Activated naive CD8-positive, alpha-beta T cell treated with anti-CD3 and anti-CD28 coated beads, Interleukin-2, amount 10 ng/mL, durations not matched to agents 7 days and 5 days (primary cell): ENCODE measurements at regions not wholly inside any gene's neighbourhood (a gene's known extent, or its start where the extent isn't known, plus 50 kb on each side); places are given as distances from the start of the nearest gene placed in this dataset.

Experiments used
- ATAC-seq: fragments of 150-1000 bp; cut with Tn5 transposase; one replicate; pipeline ENCODE4 v1.10.0; 2021; ENCODE audit warnings: low read depth, moderate library complexity
- POLR2A ChIA-PET: fragments of 350-600 bp; sonication (Branson Sonifier 250); formaldehyde crosslinking; loops from one replicate; lab custom pipeline; 2021; ENCODE audit warnings: antibody characterized with exemption; lab: Charles Lee
- DNase-seq: peaks from one replicate; pipeline ENCODE4 v3.0.0; 2021
- H3K27ac Mint-ChIP-seq: one replicate; pipeline ENCODE4 v1.8.0; 2022; ENCODE audit warnings: mild to moderate bottlenecking, mixed read lengths
- H3K27me3 Mint-ChIP-seq: one replicate; pipeline ENCODE4 v1.8.0; 2022; ENCODE audit warnings: mild to moderate bottlenecking, moderate library complexity, mixed read lengths
- H3K36me3 Mint-ChIP-seq: one replicate; pipeline ENCODE4 v1.8.0; 2021; ENCODE audit warnings: mild to moderate bottlenecking, mixed read lengths
- H3K4me1 Mint-ChIP-seq: one replicate; pipeline ENCODE4 v1.8.0; 2021; ENCODE audit warnings: mixed read lengths
- H3K4me3 Mint-ChIP-seq: one replicate; pipeline ENCODE4 v1.8.0; 2022; ENCODE audit warnings: mild to moderate bottlenecking, moderate library complexity, mixed read lengths
- H3K9me3 Mint-ChIP-seq: one replicate; pipeline ENCODE4 v1.8.0; 2021; ENCODE audit warnings: mixed read lengths

GRCh38 chr2:150640039-150640438, 152.6 kb upstream of the RND3 start:
- no peak for ATAC-seq
- no peak overlapping the region for H3K4me3 Mint-ChIP-seq
- H3K36me3 Mint-ChIP-seq, result no peaks in the 10 kb centered on the region
- no peak for DNase-seq
- H3K4me1 Mint-ChIP-seq, result no peaks in the 10 kb centered on the region
- H3K9me3 Mint-ChIP-seq, result no peaks in the 10 kb centered on the region
- no peak overlapping the region for H3K27ac Mint-ChIP-seq
- H3K27me3 Mint-ChIP-seq, result no peaks in the 10 kb centered on the region
- POLR2A ChIA-PET, result no interaction called here

DNA sequence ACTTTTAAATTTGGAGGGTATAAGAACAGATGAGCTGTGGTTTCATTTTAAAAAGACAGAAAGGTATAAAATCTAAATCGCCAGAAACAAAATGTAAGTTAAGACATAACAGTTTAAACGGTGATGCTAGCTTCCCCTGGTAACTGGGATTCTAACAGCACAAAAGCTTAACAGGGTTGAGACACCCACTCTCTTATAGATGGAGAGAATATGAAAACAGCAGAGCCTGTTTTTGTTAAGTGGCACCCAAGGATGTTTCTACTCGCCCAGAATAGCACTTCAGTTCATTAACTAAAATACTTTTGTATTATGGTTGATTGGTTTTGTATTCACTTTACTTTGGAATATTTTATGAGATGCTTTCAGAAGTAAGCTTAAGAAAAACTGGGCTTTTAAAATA, 151.9 kb upstream of the RND3 start:
- H3K27ac Mint-ChIP-seq, result no peak overlapping the region
- POLR2A ChIA-PET, result no interaction called here
- no peaks in the 10 kb centered on the region for H3K4me1 Mint-ChIP-seq
- DNase-seq (no peak), ATAC-seq (no peak)
- H3K4me3 Mint-ChIP-seq, result no peak overlapping the region
- no peaks in the 10 kb centered on the region for H3K27me3 Mint-ChIP-seq
- no peaks in the 10 kb centered on the region for H3K9me3 Mint-ChIP-seq
- H3K36me3 Mint-ChIP-seq, result no peaks in the 10 kb centered on the region

DNA sequence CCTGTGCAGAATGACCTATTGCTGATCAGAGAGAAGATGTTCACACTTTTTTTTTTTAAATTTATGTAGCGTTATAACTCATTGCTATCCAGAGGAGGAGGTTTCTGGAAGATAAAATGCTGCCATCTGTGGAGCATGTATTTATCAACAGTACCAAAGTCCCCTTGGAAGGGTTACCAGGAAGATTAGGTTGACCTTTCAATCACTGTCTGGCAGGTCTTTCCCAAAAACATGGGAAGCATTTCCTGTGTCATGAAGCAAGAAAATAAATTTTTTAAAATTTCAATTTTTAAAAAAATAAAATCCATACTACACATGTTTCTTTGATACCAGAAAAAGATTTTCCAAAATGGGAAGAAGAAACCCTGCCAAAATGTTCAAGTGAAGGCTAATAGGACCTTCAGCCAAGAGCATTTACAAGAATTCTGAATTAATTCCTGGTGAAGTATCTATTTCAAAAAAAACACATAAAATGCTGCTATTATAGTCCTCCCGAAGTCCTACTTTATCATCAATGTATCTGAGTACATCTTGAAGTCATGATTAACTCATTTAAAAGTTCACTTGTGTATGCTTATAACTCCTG, 143.9 kb upstream of the RND3 start:
- POLR2A ChIA-PET, result no interaction called here
- no peak overlapping the region for H3K4me3 Mint-ChIP-seq

DNA sequence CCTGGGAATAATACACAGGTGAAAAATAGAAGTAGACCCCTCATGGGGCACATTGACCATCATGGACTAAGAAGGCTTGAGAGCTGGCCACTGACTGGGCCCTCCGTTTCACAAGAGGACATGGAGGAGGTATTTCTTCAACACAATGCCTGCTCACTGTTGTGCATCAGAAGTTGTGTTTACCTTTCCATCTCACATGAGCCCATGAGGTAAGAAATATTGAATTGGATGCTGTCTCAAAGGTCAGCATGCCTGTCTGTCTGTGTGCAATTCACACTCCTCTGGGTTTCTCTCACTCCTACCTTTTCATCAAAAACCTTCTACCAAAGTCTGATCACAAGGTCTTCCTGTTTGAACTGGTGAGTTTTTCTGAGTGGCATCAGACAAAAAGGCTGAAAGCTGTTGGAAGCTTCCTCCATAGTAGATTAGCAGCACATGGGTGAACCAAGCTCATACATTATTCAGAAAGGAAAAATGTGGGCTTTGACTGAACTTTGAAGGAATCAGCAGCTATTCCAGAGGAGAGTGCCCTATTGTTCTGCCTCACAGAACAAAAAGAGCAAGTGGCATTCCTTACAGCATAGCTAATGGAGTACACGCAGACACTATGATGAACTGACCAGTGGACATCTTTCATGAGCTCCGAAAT, 143.2 kb upstream of the RND3 start:
- Mint-ChIP-seq H3K27me3 (no peaks in the 10 kb centered on the region), H3K27ac (no peak overlapping the region), H3K9me3 (no peaks in the 10 kb centered on the region), H3K36me3 (no peaks in the 10 kb centered on the region), H3K4me1 (no peaks in the 10 kb centered on the region), H3K4me3 (no peak overlapping the region)
- POLR2A ChIA-PET, result no interaction called here
- no peak for DNase-seq
- ATAC-seq, result no peak

More for the DNA sequence above, 143.9 kb upstream of the RND3 start:
- DNase-seq (no peak), ATAC-seq (no peak)
- H3K27me3 Mint-ChIP-seq, result no peaks in the 10 kb centered on the region
- no peak overlapping the region for H3K27ac Mint-ChIP-seq
- no peaks in the 10 kb centered on the region for H3K4me1 Mint-ChIP-seq
- H3K36me3 Mint-ChIP-seq, result no peaks in the 10 kb centered on the region
- no peaks in the 10 kb centered on the region for H3K9me3 Mint-ChIP-seq

DNA sequence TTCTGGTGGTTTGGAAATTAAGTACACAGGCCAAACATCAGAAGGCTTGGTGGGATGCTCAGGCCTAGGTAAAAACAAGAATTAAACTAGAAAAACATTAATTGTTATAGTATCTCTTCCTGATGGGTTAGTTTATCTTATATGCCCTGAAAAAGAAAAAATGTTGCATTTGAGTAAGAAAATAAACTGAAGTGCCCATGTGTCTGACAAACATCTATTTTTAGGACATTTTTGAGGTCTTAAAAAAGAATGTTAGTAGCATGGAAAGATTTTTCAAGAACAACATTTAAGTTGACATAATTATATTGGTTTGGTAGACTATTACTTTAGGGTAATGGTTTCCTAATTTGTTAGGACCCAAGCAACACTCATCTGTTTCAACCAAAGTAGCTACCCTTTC, 140.1 kb upstream of the RND3 start:
- no peaks in the 10 kb centered on the region for H3K27me3 Mint-ChIP-seq
- POLR2A ChIA-PET, result no interaction called here
- H3K36me3 Mint-ChIP-seq, result no peaks in the 10 kb centered on the region
- ATAC-seq (no peak), DNase-seq (no peak)
- no peak overlapping the region for H3K27ac Mint-ChIP-seq
- H3K4me1 Mint-ChIP-seq, result peaks cover 2% of the 10 kb centered on the region
- H3K9me3 Mint-ChIP-seq, result no peaks in the 10 kb centered on the region
- H3K4me3 Mint-ChIP-seq, result no peak overlapping the region

DNA sequence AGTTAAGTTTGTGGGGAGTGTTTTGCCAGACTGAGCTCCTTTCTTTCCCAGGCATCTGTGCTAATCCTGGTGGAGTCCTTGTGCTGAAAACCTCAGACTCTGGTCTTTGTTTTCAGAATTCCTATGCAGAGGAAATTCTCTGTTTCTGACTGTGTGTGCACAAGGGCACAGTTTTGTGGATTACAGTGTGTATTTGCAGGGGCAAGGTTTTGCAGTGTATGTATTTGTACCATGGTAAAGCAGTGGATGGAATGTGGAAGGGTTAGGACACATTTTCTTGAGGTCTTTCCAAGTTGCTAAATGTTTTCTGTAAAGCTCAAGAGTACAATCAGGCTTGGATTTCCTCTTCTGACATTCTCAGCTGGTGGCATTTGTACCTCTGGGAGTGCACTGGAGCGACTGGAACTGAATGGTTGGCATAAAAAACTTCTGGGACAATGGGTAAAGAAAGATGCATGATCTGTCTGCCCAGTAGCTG, 139.5 kb upstream of the RND3 start:
- POLR2A ChIA-PET, result no interaction called here
- H3K36me3 Mint-ChIP-seq, result no peaks in the 10 kb centered on the region
- DNase-seq, result no peak
- H3K4me3 Mint-ChIP-seq, result no peak overlapping the region
- H3K4me1 Mint-ChIP-seq, result peaks cover 2% of the 10 kb centered on the region
- H3K9me3 Mint-ChIP-seq, result no peaks in the 10 kb centered on the region
- no peaks in the 10 kb centered on the region for H3K27me3 Mint-ChIP-seq
- ATAC-seq, result no peak
- H3K27ac Mint-ChIP-seq, result no peak overlapping the region

- Mint-ChIP-seq H3K4me1 (peaks cover 2% of the 10 kb centered on the region), H3K27ac (no peak overlapping the region), H3K27me3 (no peaks in the 10 kb centered on the region), H3K9me3 (no peaks in the 10 kb centered on the region), H3K36me3 (no peaks in the 10 kb centered on the region), H3K4me3 (no peak overlapping the region)
- DNase-seq (no peak), ATAC-seq (no peak)
- POLR2A ChIA-PET, result no interaction called here
Measured at GRCh38 chr2:150625741-150626140, 138.3 kb upstream of the RND3 start.

DNA sequence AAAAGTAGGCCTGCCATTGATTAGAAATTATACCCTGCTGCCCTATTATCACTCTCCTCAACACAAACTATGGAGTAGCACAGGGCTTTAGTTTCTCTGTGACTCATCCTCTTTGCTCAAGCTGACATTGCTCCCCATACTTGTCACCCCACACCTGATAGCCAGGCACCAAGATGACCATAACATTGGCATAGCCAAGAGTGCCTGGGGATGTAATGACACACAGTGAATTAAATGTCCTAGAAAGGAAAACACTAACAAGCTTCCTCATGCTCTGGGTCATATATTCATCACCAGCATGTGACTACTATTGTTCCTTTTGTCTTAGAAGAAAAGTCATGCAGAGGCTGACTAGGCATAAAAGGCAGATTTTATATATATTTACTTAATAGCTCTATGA, 137.8 kb upstream of the RND3 start:
- ATAC-seq (no peak), DNase-seq (no peak)
- POLR2A ChIA-PET, result no interaction called here
- Mint-ChIP-seq H3K27ac (no peak overlapping the region), H3K36me3 (no peaks in the 10 kb centered on the region), H3K9me3 (no peaks in the 10 kb centered on the region), H3K4me1 (peaks cover 2% of the 10 kb centered on the region), H3K4me3 (no peak overlapping the region), H3K27me3 (no peaks in the 10 kb centered on the region)

DNA sequence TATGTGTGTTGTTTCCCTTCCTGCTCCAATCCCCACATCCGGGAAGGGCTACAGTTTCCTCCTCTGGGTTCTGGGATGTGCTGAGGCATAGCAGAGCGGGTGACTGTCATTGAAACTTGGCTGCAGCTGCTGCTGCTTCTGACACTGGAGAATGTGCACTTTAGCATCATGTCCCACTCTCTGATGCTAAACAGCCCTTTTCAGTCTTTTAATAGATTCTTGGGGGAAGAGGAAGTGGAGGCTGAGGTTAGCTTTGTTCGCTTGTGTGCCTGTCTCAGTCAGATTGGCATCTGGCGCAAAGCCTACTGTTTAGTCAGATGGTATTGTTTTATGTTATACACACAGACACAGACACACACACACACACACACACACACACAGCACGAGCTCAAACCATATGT, 136.5 kb upstream of the RND3 start:
- Mint-ChIP-seq H3K9me3 (no peaks in the 10 kb centered on the region), H3K36me3 (no peaks in the 10 kb centered on the region), H3K27me3 (no peaks in the 10 kb centered on the region), H3K27ac (no peak overlapping the region), H3K4me1 (peaks cover 2% of the 10 kb centered on the region), H3K4me3 (no peak overlapping the region)
- no peak for ATAC-seq
- POLR2A ChIA-PET, result no interaction called here
- DNase-seq, result no peak

DNA sequence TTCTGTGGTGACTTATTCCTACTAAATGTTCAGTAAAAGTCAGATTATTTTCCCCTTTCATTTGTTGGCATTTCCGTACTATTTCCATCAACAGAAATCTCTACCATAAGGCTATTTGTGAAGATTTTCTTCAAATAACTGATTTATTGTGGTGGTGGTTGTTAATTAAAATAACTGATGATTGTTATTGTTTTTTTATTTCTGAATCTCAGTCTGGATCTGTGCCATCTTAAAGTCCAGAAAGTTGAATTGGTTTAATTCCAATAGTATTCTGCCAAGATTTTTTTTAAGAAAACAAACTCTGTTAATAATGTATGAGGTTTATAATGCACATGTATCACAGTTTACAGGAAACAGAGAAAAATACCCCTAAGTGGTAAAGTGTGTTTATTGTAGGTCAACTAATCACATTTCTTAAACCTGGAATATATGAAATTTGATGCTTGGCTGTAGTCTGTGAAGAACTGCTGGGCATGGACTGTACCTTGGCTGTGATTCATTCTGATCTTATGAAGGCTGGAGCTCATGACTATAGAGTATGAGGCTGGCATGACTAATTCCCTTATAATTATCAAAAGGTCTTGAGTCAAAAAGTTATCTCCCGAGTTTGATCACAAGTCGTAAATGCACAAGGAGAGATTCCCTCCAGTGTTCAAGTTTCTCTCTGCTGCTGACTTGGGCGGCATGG, 134.2 kb upstream of the RND3 start:
- Mint-ChIP-seq H3K9me3 (no peaks in the 10 kb centered on the region), H3K4me1 (peaks cover 2% of the 10 kb centered on the region), H3K27me3 (no peaks in the 10 kb centered on the region), H3K4me3 (no peak overlapping the region), H3K36me3 (no peaks in the 10 kb centered on the region), H3K27ac (no peak overlapping the region)
- ATAC-seq (no peak), DNase-seq (no peak)
- POLR2A ChIA-PET, result no interaction called here

- Mint-ChIP-seq H3K36me3 (no peaks in the 10 kb centered on the region), H3K9me3 (no peaks in the 10 kb centered on the region), H3K27me3 (no peaks in the 10 kb centered on the region), H3K27ac (no peak overlapping the region), H3K4me1 (peaks cover 2% of the 10 kb centered on the region), H3K4me3 (no peak overlapping the region)
- DNase-seq, result no peak
- no peak for ATAC-seq
- POLR2A ChIA-PET, result no interaction called here
Measured at GRCh38 chr2:150620855-150621254, 133.4 kb upstream of the RND3 start.

- no peaks in the 10 kb centered on the region for H3K36me3 Mint-ChIP-seq
- ATAC-seq (no peak), DNase-seq (no peak)
- H3K4me3 Mint-ChIP-seq, result no peak overlapping the region
- H3K9me3 Mint-ChIP-seq, result no peaks in the 10 kb centered on the region
- POLR2A ChIA-PET, result no interaction called here
- H3K27ac Mint-ChIP-seq, result no peak overlapping the region
- no peaks in the 10 kb centered on the region for H3K27me3 Mint-ChIP-seq
- peaks cover 2% of the 10 kb centered on the region for H3K4me1 Mint-ChIP-seq
Measured at GRCh38 chr2:150620416-150620815, 132.9 kb upstream of the RND3 start.

GRCh38 chr2:150619607-150620330, 132.3 kb upstream of the RND3 start:
- DNase-seq (no peak), ATAC-seq (no peak)
- no peaks in the 10 kb centered on the region for H3K27me3 Mint-ChIP-seq
- no peaks in the 10 kb centered on the region for H3K36me3 Mint-ChIP-seq
- no peak overlapping the region for H3K27ac Mint-ChIP-seq
- H3K9me3 Mint-ChIP-seq, result no peaks in the 10 kb centered on the region
- POLR2A ChIA-PET, result no interaction called here
- H3K4me3 Mint-ChIP-seq, result no peak overlapping the region
- H3K4me1 Mint-ChIP-seq, result peaks cover 2% of the 10 kb centered on the region
